ENCODE measurements at regions not wholly inside any gene's neighbourhood (a gene's known extent, or its start where the extent isn't known, plus 50 kb on each side); places are given as distances from the start of the nearest gene placed in this dataset.

GRCh38 chrX:140362861-140363260, 142.0 kb downstream of the SOX3 start:
- in situ Hi-C loops (cut with MboI; ENCODE audit: low sequenced_read_pairs, unreplicated experiment), result no loop called here
- DNase-seq (ENCODE audit: low spot score), result no peak
- TF ChIP-seq CTCF (IDR thresholded peaks at IDR 0.05; ENCODE audit: borderline replicate concordance, control extremely low read depth, extremely low read depth, insufficient read depth, missing control alignments), result no peak

- DNase-seq (ENCODE audit: low spot score), result no peak
- no peak for TF ChIP-seq CTCF (IDR thresholded peaks at IDR 0.05; ENCODE audit: borderline replicate concordance, control extremely low read depth, extremely low read depth, insufficient read depth, missing control alignments)
- in situ Hi-C loops (cut with MboI; ENCODE audit: low sequenced_read_pairs, unreplicated experiment), result no loop called here
Measured at GRCh38 chrX:140360924-140361323, 143.9 kb downstream of the SOX3 start.

- TF ChIP-seq CTCF (IDR thresholded peaks at IDR 0.05; ENCODE audit: borderline replicate concordance, control extremely low read depth, extremely low read depth, insufficient read depth, missing control alignments), result no peak
- DNase-seq (ENCODE audit: low spot score), result no peak
- in situ Hi-C loops (cut with MboI; ENCODE audit: low sequenced_read_pairs, unreplicated experiment), result no loop called here
Measured at GRCh38 chrX:140360284-140360683, 144.6 kb downstream of the SOX3 start.

- no peak for TF ChIP-seq CTCF (IDR thresholded peaks at IDR 0.05; ENCODE audit: borderline replicate concordance, control extremely low read depth, extremely low read depth, insufficient read depth, missing control alignments)
- no peak for DNase-seq (ENCODE audit: low spot score)
- in situ Hi-C loops (cut with MboI; ENCODE audit: low sequenced_read_pairs, unreplicated experiment), result no loop called here
Measured at GRCh38 chrX:140355922-140356321, 148.9 kb downstream of the SOX3 start.

GRCh38 chrX:140355429-140355828, 149.4 kb downstream of the SOX3 start:
- in situ Hi-C loops (cut with MboI; ENCODE audit: low sequenced_read_pairs, unreplicated experiment), result no loop called here
- no peak for DNase-seq (ENCODE audit: low spot score)
- no peak for TF ChIP-seq CTCF (IDR thresholded peaks at IDR 0.05; ENCODE audit: borderline replicate concordance, control extremely low read depth, extremely low read depth, insufficient read depth, missing control alignments)

GRCh38 chrX:140354431-140355120, 150.3 kb downstream of the SOX3 start:
- no peak for DNase-seq (ENCODE audit: low spot score)
- in situ Hi-C loops (cut with MboI; ENCODE audit: low sequenced_read_pairs, unreplicated experiment), result no loop called here
- TF ChIP-seq CTCF (IDR thresholded peaks at IDR 0.05; ENCODE audit: borderline replicate concordance, control extremely low read depth, extremely low read depth, insufficient read depth, missing control alignments), result no peak
